ENCODE measurements at regions not wholly inside any gene's neighbourhood (a gene's known extent, or its start where the extent isn't known, plus 50 kb on each side); places are given as distances from the start of the nearest gene placed in this dataset.

- intact Hi-C loops (cut with micrococcal nuclease): no loop called here
- no peaks in the 10 kb centered on the region for H3K36me3 Mint-ChIP-seq
Measured at GRCh38 chr9:119634006-119634405, 264.8 kb upstream of the BRINP1 start.

GRCh38 chr9:119611565-119611964 is 242.3 kb upstream of the BRINP1 start:
- Histone ChIP-seq H3K79me2 (ENCODE audit: insufficient read depth, low read length) (no peaks in the 10 kb centered on the region), H3K9me3 (replicated peaks in 1 of 2; ENCODE audit: control insufficient read depth in 1 of 2, insufficient read depth in 1 of 2, low read length in 2 of 2) (peaks cover 0 to 3% of the 10 kb centered on the region in 2 donors), H3K9ac (ENCODE audit: insufficient read depth, low read length, poor library complexity, severe bottlenecking) (no peak overlapping the region), H3K36me3 (replicated peaks in 1 of 2; ENCODE audit: control insufficient read depth in 1 of 2, insufficient read depth in 2 of 2, low read length in 2 of 2) (no peaks in the 10 kb centered on the region), H2AFZ (ENCODE audit: insufficient read depth, low read depth, low read length, poor library complexity, severe bottlenecking) (no peak overlapping the region), H3K4me1 (ENCODE audit: control insufficient read depth in 1 of 2, insufficient read depth in 2 of 2, low read length in 2 of 2) (no peaks in the 10 kb centered on the region), H3K4me3 (replicated peaks in 1 of 3; ENCODE audit: low read depth in 2 of 3, low read length in 3 of 3) (no peak overlapping the region), H4K20me1 (ENCODE audit: insufficient read depth, low read length) (no peaks in the 10 kb centered on the region), H3K4me2 (replicated peaks; ENCODE audit: extremely low read depth, low read length, poor library complexity, severe bottlenecking) (no peak overlapping the region), H3K27me3 (ENCODE audit: control insufficient read depth in 2 of 2, insufficient read depth in 2 of 2, low read length in 2 of 2) (no peaks in the 10 kb centered on the region), H3K27ac (ENCODE audit: low read depth in 1 of 2, low read length in 2 of 2) (no peak overlapping the region)
- no peaks in the 10 kb centered on the region for H3K27me3 Mint-ChIP-seq (ENCODE audit: low read depth in 3 of 3)
- peaks cover 4 to 16% (median 7%) of the 10 kb centered on the region in 7 donors for H3K9me3 Mint-ChIP-seq
- WGBS (ENCODE audit: insufficient coverage): 80% methylated on average over 1 of the region's 1 CpG
- no peak overlapping the region for H3K4me3 Mint-ChIP-seq
- H3K27ac Mint-ChIP-seq: no peak overlapping the region
- DNase-seq: no peak
- H3K4me1 Mint-ChIP-seq: no peaks in the 10 kb centered on the region
- intact Hi-C loops (cut with micrococcal nuclease): no loop called here
- no peak for TF ChIP-seq CTCF (IDR thresholded peaks at IDR 0.05)
- no peaks in the 10 kb centered on the region for H3K36me3 Mint-ChIP-seq

More at GRCh38 chr9:119634006-119634405, 264.8 kb upstream of the BRINP1 start:
- Histone ChIP-seq H3K27me3 (ENCODE audit: control insufficient read depth in 2 of 2, insufficient read depth in 2 of 2, low read length in 2 of 2) (no peaks in the 10 kb centered on the region), H2AFZ (ENCODE audit: insufficient read depth, low read depth, low read length, poor library complexity, severe bottlenecking) (no peak overlapping the region), H3K4me1 (ENCODE audit: control insufficient read depth in 1 of 2, insufficient read depth in 2 of 2, low read length in 2 of 2) (no peaks in the 10 kb centered on the region), H3K9ac (ENCODE audit: insufficient read depth, low read length, poor library complexity, severe bottlenecking) (no peak overlapping the region), H3K4me2 (replicated peaks; ENCODE audit: extremely low read depth, low read length, poor library complexity, severe bottlenecking) (no peak overlapping the region), H3K79me2 (ENCODE audit: insufficient read depth, low read length) (no peaks in the 10 kb centered on the region), H3K9me3 (replicated peaks in 1 of 2; ENCODE audit: control insufficient read depth in 1 of 2, insufficient read depth in 1 of 2, low read length in 2 of 2) (peaks cover 3 to 8% of the 10 kb centered on the region in 2 donors), H4K20me1 (ENCODE audit: insufficient read depth, low read length) (no peaks in the 10 kb centered on the region), H3K36me3 (replicated peaks in 1 of 2; ENCODE audit: control insufficient read depth in 1 of 2, insufficient read depth in 2 of 2, low read length in 2 of 2) (no peaks in the 10 kb centered on the region), H3K4me3 (replicated peaks in 1 of 3; ENCODE audit: low read depth in 2 of 3, low read length in 3 of 3) (no peak overlapping the region), H3K27ac (ENCODE audit: low read depth in 1 of 2, low read length in 2 of 2) (no peak overlapping the region)
- no peaks in the 10 kb centered on the region for H3K4me1 Mint-ChIP-seq
- H3K27ac Mint-ChIP-seq: no peak overlapping the region
- H3K27me3 Mint-ChIP-seq (ENCODE audit: low read depth in 3 of 3): no peaks in the 10 kb centered on the region
- no peak for TF ChIP-seq CTCF (IDR thresholded peaks at IDR 0.05)
- H3K9me3 Mint-ChIP-seq: peaks cover 0 to 7% (median 3%) of the 10 kb centered on the region in 7 donors
- H3K4me3 Mint-ChIP-seq: no peak overlapping the region
- WGBS (ENCODE audit: insufficient coverage): 59% methylated on average over 6 of the region's 8 CpGs
- no peak for DNase-seq

Measured in CD14-positive monocyte (primary cell).